D341Med (cell line): ENCODE measurements at regions not wholly inside any gene's neighbourhood (a gene's known extent, or its start where the extent isn't known, plus 50 kb on each side); places are given as distances from the start of the nearest gene placed in this dataset.

ENCODE experiments used
- DNase-seq: peaks from one replicate; pipeline ENCODE4 v3.0.0; 2012; ENCODE audit warnings: low spot score

- DNase-seq: no peak
These were observed 95.2 kb downstream of the PDGFA start for GRCh38 chr7:424301-424935.

- no peak for DNase-seq
These were observed 94.5 kb downstream of the PDGFA start for GRCh38 chr7:424961-425793.

GRCh38 chr7:425794-426188 lies 93.9 kb downstream of the PDGFA start:
- DNase-seq: no peak

GRCh38 chr7:426510-426909 lies 93.1 kb downstream of the PDGFA start:
- no peak for DNase-seq

- no peak for DNase-seq
These were observed 92.0 kb downstream of the PDGFA start for GRCh38 chr7:427506-428103.

- DNase-seq: no peak
These were observed 91.3 kb downstream of the PDGFA start for GRCh38 chr7:428387-428786.

- DNase-seq: no peak
These were observed 90.5 kb downstream of the PDGFA start for GRCh38 chr7:428927-429827.

GRCh38 chr7:429828-430180 lies 89.8 kb downstream of the PDGFA start:
- no peak for DNase-seq

GRCh38 chr7:431041-431440 lies 88.6 kb downstream of the PDGFA start:
- no peak for DNase-seq

- no peak for DNase-seq
These were observed 88.0 kb downstream of the PDGFA start for GRCh38 chr7:431658-432111.

- no peak for DNase-seq
These were observed 87.4 kb downstream of the PDGFA start for GRCh38 chr7:432256-432655.

- DNase-seq: no peak
These were observed 86.7 kb downstream of the PDGFA start for GRCh38 chr7:432933-433332.

- no peak for DNase-seq
These were observed 86.1 kb downstream of the PDGFA start for GRCh38 chr7:433558-433957.

- no peak for DNase-seq
These were observed 84.6 kb downstream of the PDGFA start for GRCh38 chr7:434891-435629.

- DNase-seq: no peak
These were observed 83.8 kb downstream of the PDGFA start for GRCh38 chr7:435630-436366.

- no peak for DNase-seq
These were observed 83.1 kb downstream of the PDGFA start for GRCh38 chr7:436367-437128.

- DNase-seq: no peak
These were observed 82.1 kb downstream of the PDGFA start for GRCh38 chr7:437329-438251.

GRCh38 chr7:438361-438760 lies 81.3 kb downstream of the PDGFA start:
- DNase-seq: no peak

GRCh38 chr7:438916-439315 lies 80.7 kb downstream of the PDGFA start:
- no peak for DNase-seq
